ENCODE measurements at regions not wholly inside any gene's neighbourhood (a gene's known extent, or its start where the extent isn't known, plus 50 kb on each side); places are given as distances from the start of the nearest gene placed in this dataset.

DNA sequence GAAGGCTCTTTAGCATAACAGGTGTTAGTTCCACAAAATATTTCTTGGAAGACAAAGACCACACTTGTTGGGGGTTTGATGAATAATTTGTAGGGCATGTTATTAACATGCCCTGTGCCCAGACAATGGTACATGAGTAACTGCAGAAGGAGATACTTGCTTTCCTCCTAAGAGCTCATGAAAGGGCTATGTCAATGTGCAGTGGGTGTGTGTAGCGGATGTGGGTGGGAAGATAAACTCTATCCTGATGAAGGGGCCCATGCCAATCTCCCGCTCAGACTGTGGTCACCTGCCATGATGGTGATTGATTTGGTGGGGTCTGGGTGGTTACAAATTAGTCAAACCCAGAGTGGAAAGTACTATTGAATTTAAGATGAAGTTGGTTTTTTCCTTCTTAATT lies 69.8 kb upstream of the DNAH14 start (continued):
- TF ChIP-seq, protein P1, sequence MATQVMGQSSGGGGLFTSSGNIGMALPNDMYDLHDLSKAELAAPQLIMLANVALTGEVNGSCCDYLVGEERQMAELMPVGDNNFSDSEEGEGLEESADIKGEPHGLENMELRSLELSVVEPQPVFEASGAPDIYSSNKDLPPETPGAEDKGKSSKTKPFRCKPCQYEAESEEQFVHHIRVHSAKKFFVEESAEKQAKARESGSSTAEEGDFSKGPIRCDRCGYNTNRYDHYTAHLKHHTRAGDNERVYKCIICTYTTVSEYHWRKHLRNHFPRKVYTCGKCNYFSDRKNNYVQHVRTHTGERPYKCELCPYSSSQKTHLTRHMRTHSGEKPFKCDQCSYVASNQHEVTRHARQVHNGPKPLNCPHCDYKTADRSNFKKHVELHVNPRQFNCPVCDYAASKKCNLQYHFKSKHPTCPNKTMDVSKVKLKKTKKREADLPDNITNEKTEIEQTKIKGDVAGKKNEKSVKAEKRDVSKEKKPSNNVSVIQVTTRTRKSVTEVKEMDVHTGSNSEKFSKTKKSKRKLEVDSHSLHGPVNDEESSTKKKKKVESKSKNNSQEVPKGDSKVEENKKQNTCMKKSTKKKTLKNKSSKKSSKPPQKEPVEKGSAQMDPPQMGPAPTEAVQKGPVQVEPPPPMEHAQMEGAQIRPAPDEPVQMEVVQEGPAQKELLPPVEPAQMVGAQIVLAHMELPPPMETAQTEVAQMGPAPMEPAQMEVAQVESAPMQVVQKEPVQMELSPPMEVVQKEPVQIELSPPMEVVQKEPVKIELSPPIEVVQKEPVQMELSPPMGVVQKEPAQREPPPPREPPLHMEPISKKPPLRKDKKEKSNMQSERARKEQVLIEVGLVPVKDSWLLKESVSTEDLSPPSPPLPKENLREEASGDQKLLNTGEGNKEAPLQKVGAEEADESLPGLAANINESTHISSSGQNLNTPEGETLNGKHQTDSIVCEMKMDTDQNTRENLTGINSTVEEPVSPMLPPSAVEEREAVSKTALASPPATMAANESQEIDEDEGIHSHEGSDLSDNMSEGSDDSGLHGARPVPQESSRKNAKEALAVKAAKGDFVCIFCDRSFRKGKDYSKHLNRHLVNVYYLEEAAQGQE (IDR thresholded peaks at IDR 0.05) = no peak
- TF ChIP-seq, protein P2, sequence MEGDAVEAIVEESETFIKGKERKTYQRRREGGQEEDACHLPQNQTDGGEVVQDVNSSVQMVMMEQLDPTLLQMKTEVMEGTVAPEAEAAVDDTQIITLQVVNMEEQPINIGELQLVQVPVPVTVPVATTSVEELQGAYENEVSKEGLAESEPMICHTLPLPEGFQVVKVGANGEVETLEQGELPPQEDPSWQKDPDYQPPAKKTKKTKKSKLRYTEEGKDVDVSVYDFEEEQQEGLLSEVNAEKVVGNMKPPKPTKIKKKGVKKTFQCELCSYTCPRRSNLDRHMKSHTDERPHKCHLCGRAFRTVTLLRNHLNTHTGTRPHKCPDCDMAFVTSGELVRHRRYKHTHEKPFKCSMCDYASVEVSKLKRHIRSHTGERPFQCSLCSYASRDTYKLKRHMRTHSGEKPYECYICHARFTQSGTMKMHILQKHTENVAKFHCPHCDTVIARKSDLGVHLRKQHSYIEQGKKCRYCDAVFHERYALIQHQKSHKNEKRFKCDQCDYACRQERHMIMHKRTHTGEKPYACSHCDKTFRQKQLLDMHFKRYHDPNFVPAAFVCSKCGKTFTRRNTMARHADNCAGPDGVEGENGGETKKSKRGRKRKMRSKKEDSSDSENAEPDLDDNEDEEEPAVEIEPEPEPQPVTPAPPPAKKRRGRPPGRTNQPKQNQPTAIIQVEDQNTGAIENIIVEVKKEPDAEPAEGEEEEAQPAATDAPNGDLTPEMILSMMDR (IDR thresholded peaks at IDR 0.05; ENCODE audit: low read depth, low read length, missing input control) = no peak
- TF ChIP-seq YY1 (IDR thresholded peaks at IDR 0.05) (no peak), FOXA1 (IDR thresholded peaks at IDR 0.05) (no peak), JUND (IDR thresholded peaks at IDR 0.05) (no peak)

DNA sequence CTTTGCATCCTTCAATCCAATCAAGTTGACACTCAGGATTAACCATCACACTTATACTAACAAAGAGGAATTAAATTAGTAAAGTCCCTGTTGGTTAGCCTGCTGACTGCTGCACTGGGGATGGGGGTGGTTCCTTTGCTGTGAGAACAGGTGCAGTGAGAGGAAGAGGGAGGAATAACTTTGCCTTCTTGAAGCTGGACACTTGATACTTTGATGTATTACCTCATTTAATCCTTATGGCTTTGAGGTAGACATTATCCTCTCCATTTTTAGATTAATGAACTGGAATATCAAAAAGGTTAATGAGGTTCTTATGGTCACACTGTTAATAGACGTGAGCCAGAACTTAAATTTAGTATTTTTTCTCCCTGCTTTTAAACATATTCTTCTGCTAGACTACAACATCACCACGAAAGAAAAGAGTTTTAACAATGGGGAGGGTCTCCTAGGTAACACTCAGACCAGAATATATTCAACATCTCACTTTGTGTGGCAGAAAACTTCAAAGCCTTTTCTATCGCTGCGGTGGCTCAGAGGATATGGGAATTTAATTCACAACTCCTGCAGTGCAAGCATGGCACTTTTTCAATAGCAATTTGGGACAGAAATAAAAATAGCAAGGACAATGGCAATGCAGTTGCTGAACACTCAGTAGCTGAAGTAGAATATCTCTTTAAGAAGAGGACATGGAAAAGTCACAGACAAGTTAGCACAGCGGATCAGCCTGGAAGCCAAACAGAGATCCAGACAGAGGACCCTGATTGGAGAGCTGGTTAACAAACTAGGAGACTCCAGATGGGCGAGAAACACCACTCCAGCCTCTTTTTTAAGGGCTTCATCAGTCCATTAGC lies 68.8 kb upstream of the DNAH14 start:
- WGBS = 77% methylated on average over 6 of the region's 6 CpGs
- no peaks in the 10 kb centered on the region for H3K36me3 ChIP-seq (ENCODE audit: control insufficient read depth in 4 of 4, insufficient read depth in 3 of 4, low read depth in 1 of 4, low read length in 3 of 4)
- H3K27ac ChIP-seq (ENCODE audit: low read depth in 1 of 2, low read length in 2 of 2) = no peak overlapping the region
- no peak overlapping the region for H3K4me3 ChIP-seq (ENCODE audit: low read depth in 1 of 3, low read length in 3 of 3)
- H3K27me3 ChIP-seq (ENCODE audit: control insufficient read depth in 4 of 4, insufficient read depth in 4 of 4, low read length in 3 of 4) = no peaks in the 10 kb centered on the region
- TF ChIP-seq TAF1 (conservative IDR thresholded peaks at IDR 0.05) (no peak), RXRA (IDR thresholded peaks at IDR 0.05) (no peak), JUND (IDR thresholded peaks at IDR 0.05) (no peak), FOXA2 (IDR thresholded peaks at IDR 0.05) (no peak)
- TF ChIP-seq, protein P1 (IDR thresholded peaks at IDR 0.05) = no peak
- no peak overlapping the region for H3K9ac ChIP-seq (ENCODE audit: low read depth in 1 of 2, low read length in 2 of 2)
- no peaks in the 10 kb centered on the region for H3K4me1 ChIP-seq (ENCODE audit: control insufficient read depth in 4 of 4, insufficient read depth in 4 of 4, low read length in 3 of 4)
- DNase-seq (ENCODE audit: low spot score) = no peak
- H3K9me3 ChIP-seq (ENCODE audit: control insufficient read depth in 4 of 4, low read length in 3 of 4) = no peaks in the 10 kb centered on the region

DNA sequence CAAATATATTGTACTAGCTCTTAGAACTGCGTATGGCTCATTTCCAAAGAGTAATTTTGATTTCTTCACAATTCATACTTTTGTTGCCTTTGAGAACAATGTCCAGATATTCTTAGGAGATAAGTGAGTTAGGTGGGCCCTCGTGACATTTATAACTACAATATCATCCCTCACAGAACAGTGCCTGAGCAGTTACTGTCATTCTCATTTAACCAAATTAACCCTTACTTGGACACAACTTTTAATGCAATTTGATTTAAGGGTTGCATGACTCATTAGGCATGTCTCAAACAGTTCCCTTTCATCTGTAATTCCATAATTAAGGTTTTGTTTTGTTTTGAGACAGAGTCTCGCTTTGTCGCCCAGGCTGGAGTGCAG lies 68.1 kb upstream of the DNAH14 start:
- no peaks in the 10 kb centered on the region for H3K4me1 ChIP-seq (ENCODE audit: control insufficient read depth in 4 of 4, insufficient read depth in 4 of 4, low read length in 3 of 4)
- DNase-seq (ENCODE audit: low spot score) = no peak
- H3K9me3 ChIP-seq (ENCODE audit: control insufficient read depth in 4 of 4, low read length in 3 of 4) = peaks cover 0 to 3% (median 0%) of the 10 kb centered on the region in 4 donors
- H3K27ac ChIP-seq (ENCODE audit: low read depth in 1 of 2, low read length in 2 of 2) = no peak overlapping the region
- no peaks in the 10 kb centered on the region for H3K36me3 ChIP-seq (ENCODE audit: control insufficient read depth in 4 of 4, insufficient read depth in 3 of 4, low read depth in 1 of 4, low read length in 3 of 4)
- no peak overlapping the region for H3K9ac ChIP-seq (ENCODE audit: low read depth in 1 of 2, low read length in 2 of 2)
- no peaks in the 10 kb centered on the region for H3K27me3 ChIP-seq (ENCODE audit: control insufficient read depth in 4 of 4, insufficient read depth in 4 of 4, low read length in 3 of 4)
- 77% methylated on average over 4 of the region's 4 CpGs for WGBS
- H3K4me3 ChIP-seq (ENCODE audit: low read depth in 1 of 3, low read length in 3 of 3) = no peak overlapping the region
- TF ChIP-seq JUND (IDR thresholded peaks at IDR 0.05) = no peak
- TF ChIP-seq, protein P3, sequence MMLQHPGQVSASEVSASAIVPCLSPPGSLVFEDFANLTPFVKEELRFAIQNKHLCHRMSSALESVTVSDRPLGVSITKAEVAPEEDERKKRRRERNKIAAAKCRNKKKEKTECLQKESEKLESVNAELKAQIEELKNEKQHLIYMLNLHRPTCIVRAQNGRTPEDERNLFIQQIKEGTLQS (IDR thresholded peaks at IDR 0.05) = no peak
- no peak for TF ChIP-seq HNF4A (conservative IDR thresholded peaks at IDR 0.05)
- TF ChIP-seq FOXA2 (IDR thresholded peaks at IDR 0.05) = no peak
- TF ChIP-seq TAF1 (conservative IDR thresholded peaks at IDR 0.05) = no peak
- TF ChIP-seq, protein P4, sequence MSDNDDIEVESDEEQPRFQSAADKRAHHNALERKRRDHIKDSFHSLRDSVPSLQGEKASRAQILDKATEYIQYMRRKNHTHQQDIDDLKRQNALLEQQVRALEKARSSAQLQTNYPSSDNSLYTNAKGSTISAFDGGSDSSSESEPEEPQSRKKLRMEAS (IDR thresholded peaks at IDR 0.05) = no peak
- no peak for TF ChIP-seq HNF4G (IDR thresholded peaks at IDR 0.05)
- TF ChIP-seq, protein P1 (IDR thresholded peaks at IDR 0.05) = no peak
- TF ChIP-seq SP1 (IDR thresholded peaks at IDR 0.05) = no peak
- no peak for TF ChIP-seq YY1 (IDR thresholded peaks at IDR 0.05)
- no peak for TF ChIP-seq NR2F2 (IDR thresholded peaks at IDR 0.05)
- TF ChIP-seq FOXA1 (IDR thresholded peaks at IDR 0.05) = no peak

Data from liver (tissue), 8 donors.